Transverse colon (tissue), 4 donors: ENCODE measurements at regions not wholly inside any gene's neighbourhood (a gene's known extent, or its start where the extent isn't known, plus 50 kb on each side); places are given as distances from the start of the nearest gene placed in this dataset.

Experiments used
- CTCF ChIP-seq, 5 experiments: fragments of 200-600 bp in 3 of 5; fragments of 450-650 bp in 2 of 5; sonication (generic) in 3 of 5; IDR thresholded peaks; 1 replicate in 2 of 5; 2 replicates in 3 of 5; pipeline ENCODE4 v1.5.1; 2016 to 2017; ENCODE audit warnings: antibody characterized with exemption in 5 of 5, inconsistent platforms in 3 of 5, mild to moderate bottlenecking in 2 of 5, moderate library complexity in 1 of 5
- EP300 ChIP-seq: sonication (generic); formaldehyde crosslinking; IDR thresholded peaks from one replicate; pipeline ENCODE4 v1.6.1; 2017; ENCODE audit warnings: antibody characterized with exemption, low read depth
- POLR2A ChIP-seq: fragments of 450-650 bp; IDR thresholded peaks from one replicate; pipeline ENCODE4 v1.6.1; 2016; ENCODE audit warnings: antibody characterized with exemption, mild to moderate bottlenecking, moderate library complexity
- POLR2AphosphoS5 ChIP-seq, 3 donors: sonication (generic); formaldehyde crosslinking; IDR thresholded peaks; one replicate each; pipeline ENCODE4 v1.6.1; 2016; ENCODE audit warnings: antibody characterized with exemption in 3 of 3

- TF ChIP-seq CTCF (IDR thresholded peaks at IDR 0.05) = no peak
- TF ChIP-seq POLR2A = no peak
- no peak for TF ChIP-seq POLR2AphosphoS5 (IDR thresholded peaks at IDR 0.05)
- TF ChIP-seq EP300 = no peak
Measured at GRCh38 chr2:163479599-163479998, 256.2 kb downstream of the FIGN start.
